Lung (tissue), 11 donors: ENCODE measurements at regions not wholly inside any gene's neighbourhood (a gene's known extent, or its start where the extent isn't known, plus 50 kb on each side); places are given as distances from the start of the nearest gene placed in this dataset.

ENCODE experiments used
- ATAC-seq: fragments of 200-7000 bp; cut with Tn5 transposase; one replicate; pipeline ENCODE4 v1.9.1; 2020; ENCODE audit warnings: moderate number of reproducible peaks; ENCODE audit not compliant: insufficient read depth, low FRiP score
- DNase-seq, 3 donors: peaks; one replicate each; pipeline ENCODE4 v3.0.0-alpha.2; 2013 to 2017
- H3K27ac ChIP-seq, 2 donors: one replicate each; pipeline ENCODE4 v1.5.1; 2013; ENCODE audit warnings: mild to moderate bottlenecking in 2 of 2, moderate library complexity in 2 of 2, control low read depth in 1 of 2, inconsistent platforms in 1 of 2, low read depth in 1 of 2, low read length in 1 of 2
- H3K27me3 ChIP-seq, 3 donors: one replicate each; pipeline ENCODE4 v1.5.1; 2013; ENCODE audit warnings: low read length in 2 of 3; ENCODE audit not compliant: control insufficient read depth in 3 of 3, insufficient read depth in 3 of 3
- H3K36me3 ChIP-seq, 4 donors: one replicate each; pipeline ENCODE4 v1.5.1; 2013; ENCODE audit warnings: low read length in 4 of 4, mild to moderate bottlenecking in 1 of 4, moderate library complexity in 1 of 4; ENCODE audit not compliant: control insufficient read depth in 4 of 4, insufficient read depth in 4 of 4
- H3K4me1 ChIP-seq, 5 donors: one replicate each; pipeline ENCODE4 v1.5.1; 2013; ENCODE audit warnings: low read length in 5 of 5, mild to moderate bottlenecking in 2 of 5, moderate library complexity in 1 of 5; ENCODE audit not compliant: control insufficient read depth in 5 of 5, insufficient read depth in 5 of 5
- H3K4me3 ChIP-seq: one replicate; pipeline ENCODE4 v1.5.1; 2013; ENCODE audit warnings: mild to moderate bottlenecking, control low read depth, moderate library complexity
- H3K9ac ChIP-seq, 2 donors: one replicate each; pipeline ENCODE4 v1.5.1; 2013; ENCODE audit warnings: low read length in 2 of 2, control low read depth in 1 of 2; ENCODE audit not compliant: insufficient read depth in 1 of 2
- H3K9me3 ChIP-seq, 4 donors: one replicate each; pipeline ENCODE4 v1.5.1; 2013; ENCODE audit warnings: low read length in 3 of 4, mild to moderate bottlenecking in 1 of 4, moderate library complexity in 1 of 4; ENCODE audit not compliant: control insufficient read depth in 4 of 4, insufficient read depth in 3 of 4
- CTCF ChIP-seq: IDR thresholded peaks from 2 replicates; pipeline ENCODE4 v1.5.1; 2012; ENCODE audit warnings: mild to moderate bottlenecking; ENCODE audit errors: control extremely low read depth, extremely low read depth
- WGBS, 2 donors: extraction: QIAGEN DNeasy Blood & Tissue Kit; methylation state at CpG; one replicate each; pipeline ENCODE4 v1.1.7; 2013; 5-methylcytosine and 5-hydroxymethylcytosine counted together
- donor health status: control.
- donor health status: control.
- donor health status: Bipolar disorder and iron deficiency.
- donor health status: healthy.
- donor health status: DM: yes; HTN: yes; CAD: no.

DNA sequence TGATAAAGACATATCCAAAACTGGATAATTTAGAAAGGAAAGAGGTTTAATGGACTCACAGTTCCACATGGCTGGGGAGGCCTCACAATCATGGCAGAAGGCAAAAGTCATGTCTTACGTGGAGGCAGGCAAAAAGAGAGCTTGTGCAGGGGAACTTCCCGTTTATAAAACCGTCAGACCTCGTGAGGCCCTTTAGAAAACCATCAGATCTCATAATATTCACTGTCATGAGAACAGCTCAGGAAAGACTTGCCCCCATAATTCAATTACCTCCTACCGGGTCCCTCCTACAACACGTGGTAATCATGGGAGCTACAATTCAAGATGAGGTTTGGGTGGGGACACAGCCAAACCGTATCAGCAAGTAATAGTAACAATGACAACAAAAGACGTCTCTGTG lies 88.2 kb upstream of the SLC25A33 start:
- H3K4me1 ChIP-seq, result peaks cover 0 to 27% (median 4%) of the 10 kb centered on the region in 5 donors
- H3K27ac ChIP-seq, result no peak overlapping the region
- H3K27me3 ChIP-seq, result no peaks in the 10 kb centered on the region
- 73 to 81% methylated on average over 8 of the region's 8 CpGs for WGBS, 2 donors
- no peaks in the 10 kb centered on the region for H3K9me3 ChIP-seq
- DNase-seq (no peak), ATAC-seq (no peak)
- no peaks in the 10 kb centered on the region for H3K36me3 ChIP-seq
- no peak for TF ChIP-seq CTCF
- H3K9ac ChIP-seq, result no peak overlapping the region
- H3K4me3 ChIP-seq, result no peak overlapping the region

- WGBS, 2 donors, result 69 to 83% methylated on average over 6 of the region's 6 CpGs
These were observed 86.6 kb upstream of the SLC25A33 start for GRCh38 chr1:9452516-9453140.

GRCh38 chr1:9453375-9453774 lies 85.9 kb upstream of the SLC25A33 start:
- H3K4me1 ChIP-seq, result peaks cover 0 to 25% (median 4%) of the 10 kb centered on the region in 5 donors
- no peaks in the 10 kb centered on the region for H3K9me3 ChIP-seq
- no peaks in the 10 kb centered on the region for H3K36me3 ChIP-seq
- no peaks in the 10 kb centered on the region for H3K27me3 ChIP-seq
- H3K9ac ChIP-seq, result no peak overlapping the region
- DNase-seq, result no peak
- no peak overlapping the region for H3K27ac ChIP-seq
- no peak overlapping the region for H3K4me3 ChIP-seq
- WGBS, 2 donors, result 85 to 94% methylated on average over 13 of the region's 13 CpGs
- no peak for TF ChIP-seq CTCF
- ATAC-seq, result no peak

More at GRCh38 chr1:9452516-9453140, 86.6 kb upstream of the SLC25A33 start:
- no peak overlapping the region for H3K27ac ChIP-seq
- no peaks in the 10 kb centered on the region for H3K9me3 ChIP-seq
- H3K27me3 ChIP-seq, result no peaks in the 10 kb centered on the region
- no peak overlapping the region for H3K4me3 ChIP-seq
- ATAC-seq (no peak), DNase-seq (no peak)
- no peak overlapping the region for H3K9ac ChIP-seq
- no peaks in the 10 kb centered on the region for H3K36me3 ChIP-seq
- no peak for TF ChIP-seq CTCF
- peaks cover 0 to 28% (median 4%) of the 10 kb centered on the region in 5 donors for H3K4me1 ChIP-seq
